IMR-90 (cell line): ENCODE measurements at regions not wholly inside any gene's neighbourhood (a gene's known extent, or its start where the extent isn't known, plus 50 kb on each side); places are given as distances from the start of the nearest gene placed in this dataset.

Experiments used
- BHLHE40 ChIP-seq: fragments of 150-350 bp; IDR thresholded peaks from 2 replicates; pipeline ENCODE4 v1.6.1; 2016; ENCODE audit warnings: mild to moderate bottlenecking, low read depth, low read length
- CEBPB ChIP-seq: IDR thresholded peaks from 2 replicates; pipeline ENCODE4 v1.6.1; 2012; ENCODE audit warnings: low read depth, low read length, improper control_type of control experiment
- CTCF ChIP-seq: conservative IDR thresholded peaks from 2 replicates; pipeline ENCODE4 v1.5.1; 2012; ENCODE audit warnings: mild to moderate bottlenecking, low read depth, low read length, improper control_type of control experiment
- FOS ChIP-seq: fragments of 150-350 bp; IDR thresholded peaks from 2 replicates; pipeline ENCODE4 v1.6.1; 2016; ENCODE audit warnings: low read depth, low read length
- MAFK ChIP-seq: IDR thresholded peaks from 2 replicates; pipeline ENCODE4 v1.6.1; 2012; ENCODE audit warnings: low read depth, low read length, improper control_type of control experiment
- MAZ ChIP-seq: IDR thresholded peaks from 2 replicates; pipeline ENCODE4 v1.6.1; 2012; ENCODE audit warnings: low read depth, mild to moderate bottlenecking, low read length, improper control_type of control experiment, moderate library complexity, borderline replicate concordance
- MXI1 ChIP-seq: IDR thresholded peaks from 2 replicates; pipeline ENCODE4 v1.6.1; 2012; ENCODE audit warnings: low read depth, mild to moderate bottlenecking, low read length, moderate library complexity, borderline replicate concordance
- POLR2A ChIP-seq: IDR thresholded peaks from 2 replicates; pipeline ENCODE4 v1.6.1; 2012; ENCODE audit warnings: mild to moderate bottlenecking, low read depth, low read length
- RAD21 ChIP-seq: IDR thresholded peaks from 2 replicates; pipeline ENCODE4 v1.6.1; 2012; ENCODE audit warnings: low read length, improper control_type of control experiment
- RCOR1 ChIP-seq: IDR thresholded peaks from 2 replicates; pipeline ENCODE4 v1.6.1; 2012; ENCODE audit warnings: mild to moderate bottlenecking, low read length, improper control_type of control experiment; ENCODE audit not compliant: insufficient replicate concordance
- SMC3 ChIP-seq: fragments of 150-350 bp; IDR thresholded peaks from 2 replicates; pipeline ENCODE4 v1.6.1; 2016; ENCODE audit warnings: low read depth, mild to moderate bottlenecking, antibody characterized with exemption, low read length, moderate library complexity
- TF ChIP-seq, protein P1 (sequence below): fragments of 150-350 bp; IDR thresholded peaks from 2 replicates; pipeline ENCODE4 v1.6.1; 2017; ENCODE audit warnings: mild to moderate bottlenecking, antibody characterized with exemption, low read length, low read depth
- TF ChIP-seq, protein P2 (sequence below): fragments of 150-350 bp; IDR thresholded peaks from 2 replicates; pipeline ENCODE4 v1.6.1; 2016; ENCODE audit warnings: low read depth, mild to moderate bottlenecking, low read length, moderate library complexity, borderline replicate concordance

- TF ChIP-seq CTCF (no peak), MAZ (no peak), POLR2A (no peak), BHLHE40 (no peak), RCOR1 (no peak), SMC3 (no peak), FOS (no peak), MXI1 (no peak), RAD21 (no peak), MAFK (no peak), CEBPB (no peak)
- TF ChIP-seq, protein P1, sequence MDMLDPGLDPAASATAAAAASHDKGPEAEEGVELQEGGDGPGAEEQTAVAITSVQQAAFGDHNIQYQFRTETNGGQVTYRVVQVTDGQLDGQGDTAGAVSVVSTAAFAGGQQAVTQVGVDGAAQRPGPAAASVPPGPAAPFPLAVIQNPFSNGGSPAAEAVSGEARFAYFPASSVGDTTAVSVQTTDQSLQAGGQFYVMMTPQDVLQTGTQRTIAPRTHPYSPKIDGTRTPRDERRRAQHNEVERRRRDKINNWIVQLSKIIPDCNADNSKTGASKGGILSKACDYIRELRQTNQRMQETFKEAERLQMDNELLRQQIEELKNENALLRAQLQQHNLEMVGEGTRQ, result no peak
- TF ChIP-seq, protein P2, sequence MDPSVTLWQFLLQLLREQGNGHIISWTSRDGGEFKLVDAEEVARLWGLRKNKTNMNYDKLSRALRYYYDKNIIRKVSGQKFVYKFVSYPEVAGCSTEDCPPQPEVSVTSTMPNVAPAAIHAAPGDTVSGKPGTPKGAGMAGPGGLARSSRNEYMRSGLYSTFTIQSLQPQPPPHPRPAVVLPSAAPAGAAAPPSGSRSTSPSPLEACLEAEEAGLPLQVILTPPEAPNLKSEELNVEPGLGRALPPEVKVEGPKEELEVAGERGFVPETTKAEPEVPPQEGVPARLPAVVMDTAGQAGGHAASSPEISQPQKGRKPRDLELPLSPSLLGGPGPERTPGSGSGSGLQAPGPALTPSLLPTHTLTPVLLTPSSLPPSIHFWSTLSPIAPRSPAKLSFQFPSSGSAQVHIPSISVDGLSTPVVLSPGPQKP, result no peak
Measured at GRCh38 chr10:64358907-64359306, 837.7 kb downstream of the REEP3 start.
